ENCODE measurements at regions not wholly inside any gene's neighbourhood (a gene's known extent, or its start where the extent isn't known, plus 50 kb on each side); places are given as distances from the start of the nearest gene placed in this dataset.

DNA sequence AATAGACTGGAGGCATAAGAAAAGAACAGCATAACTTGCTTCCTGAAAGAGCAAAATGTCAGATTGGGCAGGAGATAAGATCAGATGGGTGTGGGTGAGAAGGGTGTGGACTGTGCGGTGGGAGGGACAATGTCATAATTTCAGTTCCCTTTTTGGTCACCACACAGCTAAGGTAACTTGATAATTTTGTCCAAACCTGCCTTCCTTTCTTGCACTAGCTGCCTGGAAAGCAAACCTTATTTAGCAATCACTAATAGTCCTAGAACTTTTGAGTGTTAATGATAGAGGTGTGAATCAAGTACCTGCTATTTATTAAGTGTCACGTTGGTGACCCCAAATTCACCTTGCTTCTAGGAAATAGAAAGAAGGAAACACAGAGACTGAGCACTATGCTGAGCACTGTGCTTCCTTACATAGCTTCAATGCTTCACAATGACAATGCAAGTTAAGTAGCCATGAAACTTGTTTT lies 72.4 kb upstream of the SP4 start:
- Histone ChIP-seq H3K14ac (replicated peaks; ENCODE audit: low read depth, low read length) (no peak overlapping the region), H2BK20ac (ENCODE audit: low read depth, low read length) (no peak overlapping the region), H3K79me1 (ENCODE audit: low read depth in 1 of 2, low read length in 2 of 2) (no peaks in the 10 kb centered on the region), H3K4me1 (ENCODE audit: control insufficient read depth, insufficient read depth, low read length) (no peaks in the 10 kb centered on the region), H2AFZ (replicated peaks; ENCODE audit: low read length, poor library complexity) (no peak overlapping the region), H3K9ac (ENCODE audit: low read depth, low read length) (no peak overlapping the region), H3K27me3 (ENCODE audit: control insufficient read depth, insufficient read depth, low read length) (no peaks in the 10 kb centered on the region), H2BK15ac (ENCODE audit: low read depth, low read length) (no peak overlapping the region), H4K8ac (ENCODE audit: low read depth in 2 of 2, low read length in 2 of 2) (no peak overlapping the region), H2AK9ac (replicated peaks; ENCODE audit: low read depth, low read length, poor library complexity) (no peak overlapping the region), H3K9me1 (ENCODE audit: insufficient read depth, low read length) (no peaks in the 10 kb centered on the region), H2BK5ac (ENCODE audit: low read depth, low read length, poor library complexity, severe bottlenecking) (no peak overlapping the region), H2AK5ac (ENCODE audit: low read depth, low read length) (no peak overlapping the region), H4K20me1 (ENCODE audit: insufficient read depth, low read length) (no peaks in the 10 kb centered on the region), H2BK120ac (ENCODE audit: low read depth, low read length) (no peak overlapping the region), H3K56ac (ENCODE audit: extremely low read depth, insufficient read depth, low read length) (no peak overlapping the region), H3K36me3 (ENCODE audit: control insufficient read depth, insufficient read depth, low read length) (no peaks in the 10 kb centered on the region), H3K27ac (ENCODE audit: insufficient read depth, low read length) (no peak overlapping the region), H4K5ac (ENCODE audit: low read depth, low read length) (no peak overlapping the region), H3K4me2 (ENCODE audit: low read depth, low read length) (no peak overlapping the region), H3K23ac (ENCODE audit: low read depth, low read length) (no peak overlapping the region), H3K4ac (ENCODE audit: low read depth, low read length) (no peak overlapping the region), H4K91ac (ENCODE audit: insufficient read depth, low read depth, low read length) (no peak overlapping the region), H3K4me3 (ENCODE audit: insufficient read depth, low read depth, low read length) (no peak overlapping the region), H3K18ac (ENCODE audit: low read depth, low read length) (no peak overlapping the region), H3K9me3 (ENCODE audit: control insufficient read depth, insufficient read depth, low read length) (peaks cover 1% of the 10 kb centered on the region; the same call in 1 of the 2 replicates)
- in situ Hi-C loops (cut with MboI; ENCODE audit: low sequenced_read_pairs) (no loop called here), intact Hi-C loops (cut with micrococcal nuclease) (loop anchor here (1.0 kb wide), 1 partner anchor 45 kb away; no protein-coding TSS in a partner anchor), dilution Hi-C loops (cut with HindIII; ENCODE audit: low sequenced_read_pairs, unreplicated experiment) (no loop called here)
- POLR2A ChIA-PET (ENCODE audit: unreplicated experiment): no interaction called here
- no CpG with 5 or more reads among the region's 2 CpGs for WGBS, 2 experiments (ENCODE audit: extremely low coverage in 2 of 2, insufficient read length in 1 of 2)
- CTCF ChIA-PET: no interaction called here
- no peak for TF ChIP-seq CHD1 (IDR thresholded peaks at IDR 0.05; ENCODE audit: low read depth, low read length)
- no peak for TF ChIP-seq BHLHE40 (IDR thresholded peaks at IDR 0.05; ENCODE audit: low read depth, low read length)
- TF ChIP-seq, protein P1, sequence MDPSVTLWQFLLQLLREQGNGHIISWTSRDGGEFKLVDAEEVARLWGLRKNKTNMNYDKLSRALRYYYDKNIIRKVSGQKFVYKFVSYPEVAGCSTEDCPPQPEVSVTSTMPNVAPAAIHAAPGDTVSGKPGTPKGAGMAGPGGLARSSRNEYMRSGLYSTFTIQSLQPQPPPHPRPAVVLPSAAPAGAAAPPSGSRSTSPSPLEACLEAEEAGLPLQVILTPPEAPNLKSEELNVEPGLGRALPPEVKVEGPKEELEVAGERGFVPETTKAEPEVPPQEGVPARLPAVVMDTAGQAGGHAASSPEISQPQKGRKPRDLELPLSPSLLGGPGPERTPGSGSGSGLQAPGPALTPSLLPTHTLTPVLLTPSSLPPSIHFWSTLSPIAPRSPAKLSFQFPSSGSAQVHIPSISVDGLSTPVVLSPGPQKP (IDR thresholded peaks at IDR 0.05; ENCODE audit: borderline replicate concordance, low read depth, low read length): no peak
- TF ChIP-seq, protein P2, sequence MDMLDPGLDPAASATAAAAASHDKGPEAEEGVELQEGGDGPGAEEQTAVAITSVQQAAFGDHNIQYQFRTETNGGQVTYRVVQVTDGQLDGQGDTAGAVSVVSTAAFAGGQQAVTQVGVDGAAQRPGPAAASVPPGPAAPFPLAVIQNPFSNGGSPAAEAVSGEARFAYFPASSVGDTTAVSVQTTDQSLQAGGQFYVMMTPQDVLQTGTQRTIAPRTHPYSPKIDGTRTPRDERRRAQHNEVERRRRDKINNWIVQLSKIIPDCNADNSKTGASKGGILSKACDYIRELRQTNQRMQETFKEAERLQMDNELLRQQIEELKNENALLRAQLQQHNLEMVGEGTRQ (IDR thresholded peaks at IDR 0.05; ENCODE audit: low read depth, low read length): no peak
- TF ChIP-seq CTCF (conservative IDR thresholded peaks at IDR 0.05; ENCODE audit: low read depth, low read length): no peak
- no peak for TF ChIP-seq RAD21 (IDR thresholded peaks at IDR 0.05; ENCODE audit: low read length)
- BruUV-seq (replicated peaks): no TSS peak
- DNase-seq (no peak), ATAC-seq (ENCODE audit: low read depth) (no peak)
